ENCODE measurements at regions not wholly inside any gene's neighbourhood (a gene's known extent, or its start where the extent isn't known, plus 50 kb on each side); places are given as distances from the start of the nearest gene placed in this dataset.
"Not testable (repeated sequence)": the region's sequence is repeated elsewhere in the genome, so short reads cannot be mapped to it uniquely, and the experiment has no call there.

DNA sequence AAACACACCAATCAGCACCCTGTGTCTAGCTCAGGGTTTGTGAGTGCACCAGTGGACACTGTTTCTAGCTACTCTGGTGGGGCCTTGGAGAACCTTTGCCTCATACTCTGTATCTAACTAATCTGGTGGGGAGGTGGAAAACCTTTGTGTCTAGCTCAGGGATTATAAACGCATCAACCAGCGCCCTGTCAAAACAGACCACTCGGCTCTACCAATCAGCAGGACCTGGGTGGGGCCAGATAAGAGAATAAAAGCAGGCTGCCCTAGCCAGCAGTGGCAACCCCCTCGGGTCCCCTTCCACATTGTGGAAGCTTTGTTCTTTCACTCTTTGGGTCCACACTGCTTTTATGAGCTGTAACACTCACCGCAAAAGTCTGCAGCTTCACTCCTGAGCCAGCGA lies 121.8 kb downstream of the FSCB start:
- DNase-seq: not testable (repeated sequence)

- not testable (repeated sequence) for DNase-seq
Measured at GRCh38 chr14:44384601-44385293, 122.3 kb downstream of the FSCB start.

GRCh38 chr14:44384093-44384492 lies 123.0 kb downstream of the FSCB start:
- DNase-seq: no peak

GRCh38 chr14:44383636-44384035 lies 123.4 kb downstream of the FSCB start:
- no peak for DNase-seq

- DNase-seq: no peak
Measured at GRCh38 chr14:44379292-44379977, 127.6 kb downstream of the FSCB start.

DNA sequence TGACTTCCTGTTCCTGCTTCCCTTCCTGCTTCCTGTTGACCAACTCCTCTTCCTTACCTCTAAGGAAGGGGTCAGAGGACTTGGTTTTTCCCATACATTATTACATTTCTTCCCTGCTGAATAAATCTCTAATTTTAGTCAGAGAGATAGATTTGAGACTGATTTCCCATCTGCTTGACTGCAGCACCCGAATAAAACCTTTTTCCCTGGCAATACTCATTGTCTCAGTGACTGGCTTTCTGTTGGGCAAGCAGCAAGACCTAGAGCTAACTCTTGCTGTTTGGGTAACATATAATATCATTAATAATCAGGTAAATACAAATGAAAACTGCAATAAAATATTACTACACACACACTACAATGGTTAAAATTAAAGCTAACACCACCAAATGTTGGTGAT lies 132.2 kb downstream of the FSCB start:
- no peak for DNase-seq

- no peak for DNase-seq
Measured at GRCh38 chr14:44372807-44373489, 134.1 kb downstream of the FSCB start.

- DNase-seq: no peak
Measured at GRCh38 chr14:44372231-44372630, 134.9 kb downstream of the FSCB start.

GRCh38 chr14:44370727-44371126 lies 136.4 kb downstream of the FSCB start:
- DNase-seq: no peak

DNA sequence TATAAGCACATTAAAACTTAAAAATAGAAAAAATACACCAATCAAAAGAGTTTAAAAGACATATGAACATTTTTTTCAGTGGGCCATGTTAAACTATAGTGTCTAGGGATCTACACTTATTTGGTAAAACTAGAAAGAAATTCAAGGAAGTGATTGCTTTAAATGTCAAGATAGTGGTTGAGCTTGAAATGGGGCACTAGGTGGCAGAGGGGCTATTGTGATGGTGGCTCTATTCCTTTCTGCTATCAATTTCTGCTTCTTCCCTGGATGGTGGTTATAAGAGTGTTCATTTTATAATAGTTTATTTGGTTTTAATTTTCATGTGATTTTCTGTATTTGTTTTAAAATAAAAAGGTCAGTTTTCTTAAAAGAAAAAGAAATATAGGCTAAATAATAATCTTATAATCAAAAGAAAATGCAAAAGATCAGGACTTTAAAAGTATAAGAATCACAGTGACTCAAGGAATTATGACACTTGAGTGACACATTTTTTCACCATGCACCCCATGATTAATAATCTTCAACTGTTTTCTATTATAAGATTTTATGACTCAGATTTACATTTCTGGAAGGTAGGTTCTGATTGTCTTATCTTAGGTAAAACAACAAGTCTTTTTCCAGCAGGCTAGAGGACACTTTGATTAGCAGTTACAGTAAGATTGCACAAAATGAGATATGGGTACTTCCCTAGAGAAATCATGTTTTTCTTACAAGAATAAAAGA lies 137.5 kb downstream of the FSCB start:
- DNase-seq: no peak

- DNase-seq: no peak
Measured at GRCh38 chr14:44361083-44361482, 146.0 kb downstream of the FSCB start.

DNA sequence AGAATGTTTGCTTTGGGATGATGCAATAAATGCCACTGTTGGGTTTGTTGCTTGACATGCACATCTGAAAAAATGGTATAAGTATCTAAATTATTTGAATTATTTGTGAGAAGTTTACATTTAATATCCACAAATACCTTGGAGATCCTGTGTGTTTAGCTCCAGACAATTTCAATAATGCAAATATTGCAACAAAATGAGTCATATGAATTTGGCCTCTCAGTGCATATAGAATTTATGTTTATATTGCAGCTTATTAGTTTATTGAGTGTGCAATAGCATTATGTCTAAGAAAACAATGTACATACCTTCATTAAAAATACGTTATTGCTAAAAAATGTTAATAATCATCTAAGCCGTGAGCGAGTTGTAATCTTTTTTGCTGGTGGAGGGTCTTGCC lies 153.3 kb downstream of the FSCB start:
- no peak for DNase-seq

GRCh38 chr14:44352201-44352600 lies 154.9 kb downstream of the FSCB start:
- no peak for DNase-seq

DNA sequence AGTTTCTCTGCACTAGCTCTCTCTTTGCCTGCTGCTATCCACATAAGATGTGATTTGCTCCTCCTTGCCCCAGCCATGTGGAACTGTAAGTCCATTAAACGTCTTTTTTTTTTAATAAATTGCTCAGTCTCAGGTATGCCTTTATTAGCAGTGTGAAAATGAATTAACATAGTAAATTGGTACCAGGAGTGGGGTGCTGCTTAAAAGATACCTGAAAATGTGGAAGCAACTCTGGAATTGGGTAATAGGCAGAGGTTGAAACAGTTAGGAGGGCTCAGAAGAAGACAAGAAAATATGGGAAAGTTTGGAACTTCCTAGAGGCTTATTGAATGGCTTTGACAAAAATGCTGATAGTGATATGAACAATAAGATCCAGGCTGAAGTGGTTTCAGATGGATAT lies 159.8 kb downstream of the FSCB start:
- no peak for DNase-seq

DNA sequence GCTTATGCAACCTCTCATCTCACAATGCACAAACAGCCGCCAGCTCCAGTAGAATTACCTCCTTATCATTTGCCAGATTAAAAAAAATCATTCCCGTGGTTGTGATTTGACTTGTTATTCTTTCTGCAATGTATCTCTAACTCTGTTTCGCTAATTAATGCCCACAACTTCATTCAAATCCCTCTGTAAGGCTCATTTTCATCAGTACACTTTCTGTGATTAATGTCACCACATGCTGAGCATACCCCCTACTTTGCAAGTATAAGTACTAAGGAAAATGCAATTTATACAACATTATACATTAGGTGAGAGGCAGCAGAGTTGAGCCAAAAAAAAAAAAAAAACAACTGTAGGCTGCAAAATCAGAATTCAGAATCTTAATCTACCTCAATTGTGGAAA lies 166.0 kb downstream of the FSCB start:
- DNase-seq: no peak

GRCh38 chr14:44339862-44340261 lies 167.2 kb downstream of the FSCB start:
- DNase-seq: no peak

GRCh38 chr14:44339231-44339630 lies 167.9 kb downstream of the FSCB start:
- DNase-seq: no peak

- DNase-seq: no peak
Measured at GRCh38 chr14:44317441-44317746, 189.7 kb downstream of the FSCB start.

DNA sequence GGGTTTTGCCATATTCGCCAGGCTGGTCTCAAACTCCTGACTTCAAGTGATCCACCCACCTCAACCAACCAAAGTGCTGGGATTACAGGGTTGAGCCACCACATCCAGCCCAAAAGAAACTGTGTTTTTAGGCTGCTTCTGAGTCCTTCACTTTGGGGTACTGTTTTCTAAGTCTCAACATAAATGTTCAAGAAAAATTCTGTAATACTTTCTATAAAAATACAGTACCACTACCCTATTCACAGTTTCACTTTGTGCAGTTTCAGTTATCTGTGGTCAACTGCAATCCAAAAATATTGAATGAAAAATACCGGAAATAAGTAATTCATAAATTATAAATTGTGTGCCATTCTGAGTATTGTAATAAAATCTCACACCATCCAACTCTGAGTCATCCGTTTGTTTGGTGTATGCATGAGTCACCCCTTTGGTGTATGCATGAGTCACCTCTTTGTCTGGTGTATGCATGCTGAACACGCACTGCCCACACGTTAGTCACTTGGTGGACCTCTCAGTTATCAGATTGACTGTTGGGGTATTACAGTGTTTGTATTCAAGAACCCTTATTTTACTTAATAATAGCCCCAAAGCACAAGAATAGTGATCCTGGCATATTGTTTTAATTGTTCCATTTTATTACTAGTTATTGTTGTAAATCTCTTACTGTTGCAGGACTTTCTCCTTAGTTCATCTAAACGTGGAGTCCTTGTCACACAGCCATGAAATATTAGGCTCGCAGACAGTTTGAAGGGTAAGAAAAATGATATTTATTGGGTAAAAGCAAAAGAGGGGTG lies 190.2 kb downstream of the FSCB start:
- DNase-seq: no peak

DNA sequence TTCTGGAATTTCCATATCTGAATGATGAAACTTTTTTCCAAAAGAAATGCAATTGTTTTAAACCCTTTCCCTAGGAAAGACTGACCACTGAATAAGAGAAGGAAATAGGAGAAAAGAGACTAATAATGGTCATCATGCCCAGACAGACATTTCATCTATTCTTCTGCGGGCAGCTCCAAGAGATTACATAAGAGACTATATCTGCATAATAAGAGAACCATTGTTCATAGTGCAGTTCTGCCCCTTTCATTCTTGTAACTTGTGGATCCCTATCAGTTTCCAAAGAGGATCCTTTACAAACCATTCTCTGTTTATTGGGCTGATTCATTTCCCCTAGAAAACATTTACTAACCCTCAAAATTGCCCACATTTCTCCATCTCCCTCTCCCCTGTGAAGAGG lies 197.8 kb downstream of the FSCB start:
- DNase-seq: no peak

DNA sequence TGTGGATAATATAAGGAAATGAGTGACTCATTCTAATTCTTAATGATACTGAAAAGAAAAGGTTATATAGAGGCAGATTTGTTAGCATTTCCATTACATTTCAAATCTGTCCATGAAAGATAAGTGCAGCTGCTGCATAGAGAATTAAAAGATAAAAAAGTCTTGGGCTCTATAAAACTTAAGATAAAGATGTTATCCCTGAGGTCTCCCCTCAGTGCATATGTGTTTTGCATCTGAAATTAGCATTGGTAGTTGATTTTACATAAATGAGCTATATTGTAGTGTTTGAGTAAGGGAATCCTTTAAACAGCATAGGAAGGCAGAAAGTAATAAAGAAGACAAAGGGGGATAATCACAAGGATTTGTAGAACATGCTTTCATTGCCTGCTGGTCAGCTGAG lies 206.2 kb downstream of the FSCB start:
- no peak for DNase-seq

DNA sequence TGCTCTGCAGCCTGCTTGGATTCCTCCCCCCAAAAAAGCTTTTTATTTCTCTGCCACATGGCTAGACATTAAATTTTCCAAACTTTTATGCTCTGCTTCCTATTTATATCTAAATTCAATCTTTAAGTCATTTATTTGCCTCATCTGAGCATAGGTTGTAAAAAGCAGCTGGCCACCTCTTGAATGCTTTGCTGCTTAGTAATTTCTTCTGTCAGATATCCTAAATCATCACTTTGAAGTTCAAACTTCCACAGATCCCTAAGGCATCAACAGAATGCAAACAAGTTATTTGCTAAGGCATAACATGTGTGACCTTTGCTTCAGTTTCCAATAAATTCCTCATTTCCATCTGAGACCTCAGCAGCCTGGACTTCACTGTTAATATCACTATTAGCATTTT lies 209.6 kb downstream of the FSCB start:
- DNase-seq: no peak

DNA sequence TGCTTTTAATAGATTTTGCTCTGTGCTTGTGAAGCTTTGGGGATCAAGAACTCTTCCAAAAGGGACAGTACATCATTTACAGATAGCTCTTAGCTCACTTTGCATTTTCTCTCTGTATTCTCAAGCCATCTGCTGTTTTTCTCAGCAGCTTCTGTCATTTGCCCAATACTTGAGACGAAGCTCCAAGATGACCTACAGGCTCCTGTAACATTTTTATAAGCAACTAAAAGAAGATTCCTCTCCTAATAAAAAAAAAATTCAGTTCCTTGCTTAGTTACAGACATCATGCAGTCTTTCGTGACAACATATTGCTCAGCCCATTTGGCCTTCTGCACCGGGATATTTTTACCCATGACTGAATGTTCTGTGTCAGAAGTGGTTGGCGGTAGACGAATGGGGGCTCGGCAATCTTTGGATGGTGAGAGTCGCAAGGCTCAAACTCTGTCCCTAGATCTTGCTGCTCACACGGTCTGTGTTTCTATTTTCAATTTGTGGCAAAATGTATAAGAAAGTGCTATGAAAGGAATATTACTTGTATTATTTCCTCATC lies 215.6 kb downstream of the FSCB start:
- DNase-seq: no peak
